GM23338 (cell line): ENCODE measurements at regions not wholly inside any gene's neighbourhood (a gene's known extent, or its start where the extent isn't known, plus 50 kb on each side); places are given as distances from the start of the nearest gene placed in this dataset.

ENCODE experiments used
- ATAC-seq: fragments of 200-7000 bp; cut with Tn5 transposase; 3 replicates; pipeline ENCODE4 v1.9.1; 2020
- DNase-seq: peaks from one replicate; pipeline ENCODE4 v3.0.0-alpha.2; 2015; ENCODE audit warnings: low spot score
- H2AFZ ChIP-seq: fragments of 200-600 bp; sonication (generic); 2 replicates; pipeline ENCODE4 v1.8.0; 2016; ENCODE audit warnings: antibody characterized with exemption, mild to moderate bottlenecking, moderate library complexity
- H3F3A ChIP-seq: fragments of 200-600 bp; sonication (generic); replicated peaks from 2 replicates; pipeline ENCODE4 v1.8.0; 2017; ENCODE audit warnings: antibody characterized with exemption, mixed run types, low read depth
- H3K27ac ChIP-seq: fragments of 200-600 bp; sonication (generic); 2 replicates; pipeline ENCODE4 v1.6.1; 2016; ENCODE audit warnings: low read depth
- H3K27me3 ChIP-seq: fragments of 200-600 bp; sonication (generic); 2 replicates; pipeline ENCODE4 v1.8.0; 2016; ENCODE audit warnings: mild to moderate bottlenecking, mixed run types, moderate library complexity; ENCODE audit not compliant: insufficient read depth
- H3K36me3 ChIP-seq: fragments of 200-600 bp; sonication (generic); 2 replicates; pipeline ENCODE4 v1.8.0; 2016; ENCODE audit warnings: mild to moderate bottlenecking; ENCODE audit not compliant: insufficient read depth
- H3K4me1 ChIP-seq: fragments of 200-600 bp; sonication (generic); 2 replicates; pipeline ENCODE4 v1.8.0; 2016; ENCODE audit warnings: mild to moderate bottlenecking, moderate library complexity; ENCODE audit not compliant: insufficient read depth
- H3K4me2 ChIP-seq: fragments of 200-600 bp; sonication (generic); 2 replicates; pipeline ENCODE4 v1.7.1; 2017; ENCODE audit warnings: mixed run types
- H3K4me3 ChIP-seq: fragments of 200-600 bp; sonication (generic); 2 replicates; pipeline ENCODE4 v1.6.1; 2016; ENCODE audit warnings: mixed run types
- H3K79me2 ChIP-seq: fragments of 200-600 bp; sonication (generic); replicated peaks from 2 replicates; pipeline ENCODE4 v1.8.0; 2017; ENCODE audit warnings: mild to moderate bottlenecking; ENCODE audit not compliant: insufficient read depth
- H3K9me2 ChIP-seq: fragments of 200-600 bp; sonication (generic); 2 replicates; pipeline ENCODE4 v1.8.0; 2017; ENCODE audit not compliant: insufficient read depth
- H4K20me1 ChIP-seq: fragments of 200-600 bp; sonication (generic); replicated peaks from 2 replicates; pipeline ENCODE4 v1.8.0; 2017; ENCODE audit warnings: mild to moderate bottlenecking; ENCODE audit not compliant: insufficient read depth
- H3K27ac Mint-ChIP-seq: 2 replicates; pipeline ENCODE4 v1.8.0; 2020; ENCODE audit warnings: inconsistent platforms, mild to moderate bottlenecking, moderate library complexity, mixed read lengths
- H3K27me3 Mint-ChIP-seq: 3 replicates; pipeline ENCODE4 v1.8.0; 2022; ENCODE audit warnings: low read depth, mild to moderate bottlenecking, moderate library complexity, mixed read lengths, inconsistent platforms; ENCODE audit not compliant: insufficient read depth, poor library complexity
- H3K36me3 Mint-ChIP-seq: 3 replicates; pipeline ENCODE4 v1.8.0; 2021; ENCODE audit warnings: low read depth, mild to moderate bottlenecking, inconsistent platforms, moderate library complexity, mixed read lengths
- H3K4me1 Mint-ChIP-seq: 3 replicates; pipeline ENCODE4 v1.8.0; 2020; ENCODE audit warnings: mild to moderate bottlenecking, inconsistent platforms, mixed read lengths
- H3K4me3 Mint-ChIP-seq: 3 replicates; pipeline ENCODE4 v1.8.0; 2021; ENCODE audit warnings: moderate library complexity, mild to moderate bottlenecking, inconsistent platforms, mixed read lengths
- H3K9me3 Mint-ChIP-seq: 3 replicates; pipeline ENCODE4 v1.8.0; 2020; ENCODE audit warnings: moderate library complexity, mild to moderate bottlenecking, inconsistent platforms, mixed read lengths
- ETS1 ChIP-seq: IDR thresholded peaks from 2 replicates; pipeline ENCODE4 v1.6.1; 2016; ENCODE audit warnings: antibody characterized with exemption
- EZH2 ChIP-seq: fragments of 200-600 bp; sonication (generic); IDR thresholded peaks from one replicate; pipeline ENCODE4 v1.8.0; 2017; ENCODE audit warnings: antibody characterized with exemption, mild to moderate bottlenecking, low read depth; ENCODE audit not compliant: unreplicated experiment
- JUNB ChIP-seq: IDR thresholded peaks from one replicate; pipeline ENCODE4 v1.6.1; 2016; ENCODE audit warnings: antibody characterized with exemption; ENCODE audit not compliant: unreplicated experiment
- POLR2AphosphoS5 ChIP-seq: IDR thresholded peaks from 2 replicates; pipeline ENCODE4 v1.6.1; 2016; ENCODE audit warnings: antibody characterized with exemption, low read depth
- ZNF114 ChIP-seq: fragments of 250-450 bp; sonication (Bioruptor Pico); IDR thresholded peaks from 2 replicates; pipeline ENCODE4 v1.5.0; 2020; ENCODE audit warnings: mild to moderate bottlenecking, moderate library complexity
- ZNF331 ChIP-seq: fragments of 250-450 bp; sonication (Bioruptor Pico); IDR thresholded peaks from 2 replicates; pipeline ENCODE4 v1.5.0; 2020; ENCODE audit warnings: low read depth, mild to moderate bottlenecking, moderate library complexity
- ZNF462 ChIP-seq: fragments of 250-450 bp; sonication (Bioruptor Pico); IDR thresholded peaks from 2 replicates; pipeline ENCODE4 v1.5.0; 2020; ENCODE audit warnings: mild to moderate bottlenecking, moderate library complexity
- TF ChIP-seq, protein P1 (sequence below), 2 experiments: fragments of 200-600 bp in 1 of 2; sonication (generic) in 1 of 2; conservative IDR thresholded peaks; 2 replicates each; pipeline versions ENCODE4 v1.5.1 to v1.6.1; 2016 to 2017; ENCODE audit warnings: antibody characterized with exemption in 2 of 2, low read depth in 2 of 2, mild to moderate bottlenecking in 2 of 2, moderate library complexity in 1 of 2
- TF ChIP-seq, protein P2 (sequence below): IDR thresholded peaks from one replicate; pipeline ENCODE4 v1.6.1; 2018; ENCODE audit warnings: antibody characterized with exemption; ENCODE audit not compliant: unreplicated experiment

DNA sequence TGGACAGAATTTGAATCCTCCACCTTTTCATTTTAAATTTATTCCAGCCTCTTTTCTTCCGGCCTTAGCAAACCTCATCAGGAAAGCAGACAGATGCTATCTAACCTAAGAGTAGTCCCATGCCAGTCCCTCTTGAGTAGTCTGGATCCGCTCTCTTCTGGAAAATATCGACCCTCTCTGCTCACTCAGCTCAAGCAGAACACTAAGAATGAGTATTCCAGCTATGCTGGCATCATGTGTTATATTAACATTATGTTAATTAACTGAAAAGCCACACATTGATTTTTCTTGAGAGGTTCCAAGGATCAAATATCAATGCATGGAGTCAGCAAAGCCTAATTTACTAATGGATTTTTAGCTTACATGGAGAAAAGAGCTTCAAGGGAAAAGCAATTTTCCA, 161.4 kb downstream of the ID4 start:
- no peaks in the 10 kb centered on the region for H3K36me3 Mint-ChIP-seq
- no peak for ATAC-seq
- H3K9me3 Mint-ChIP-seq: peaks cover 3% of the 10 kb centered on the region; the same call in 1 of the 3 replicates
- no peaks in the 10 kb centered on the region for H3K27me3 ChIP-seq
- H3K4me3 Mint-ChIP-seq: no peak overlapping the region
- no peak overlapping the region for H3K4me3 ChIP-seq
- no peak overlapping the region for H2AFZ ChIP-seq
- H3F3A ChIP-seq: no peaks in the 10 kb centered on the region
- H3K4me1 ChIP-seq: no peaks in the 10 kb centered on the region; the same call in 1 of the 2 replicates
- no peak overlapping the region for H3K27ac ChIP-seq
- peaks cover 10% of the 10 kb centered on the region for H3K4me1 Mint-ChIP-seq
- H3K27me3 Mint-ChIP-seq: no peaks in the 10 kb centered on the region
- H3K4me2 ChIP-seq: no peak overlapping the region
- no peaks in the 10 kb centered on the region for H3K36me3 ChIP-seq
- H3K27ac Mint-ChIP-seq: no peak overlapping the region
- DNase-seq: no peak
- no peaks in the 10 kb centered on the region for H4K20me1 ChIP-seq
- peaks cover 12% of the 10 kb centered on the region; the same call in 1 of the 2 replicates for H3K9me2 ChIP-seq
- no peaks in the 10 kb centered on the region for H3K79me2 ChIP-seq
- TF ChIP-seq EZH2: no peak
- no peak for TF ChIP-seq POLR2AphosphoS5
- TF ChIP-seq ZNF114 (CRISPR knock-in tag): no peak
- no peak for TF ChIP-seq ETS1
- TF ChIP-seq, protein P1, sequence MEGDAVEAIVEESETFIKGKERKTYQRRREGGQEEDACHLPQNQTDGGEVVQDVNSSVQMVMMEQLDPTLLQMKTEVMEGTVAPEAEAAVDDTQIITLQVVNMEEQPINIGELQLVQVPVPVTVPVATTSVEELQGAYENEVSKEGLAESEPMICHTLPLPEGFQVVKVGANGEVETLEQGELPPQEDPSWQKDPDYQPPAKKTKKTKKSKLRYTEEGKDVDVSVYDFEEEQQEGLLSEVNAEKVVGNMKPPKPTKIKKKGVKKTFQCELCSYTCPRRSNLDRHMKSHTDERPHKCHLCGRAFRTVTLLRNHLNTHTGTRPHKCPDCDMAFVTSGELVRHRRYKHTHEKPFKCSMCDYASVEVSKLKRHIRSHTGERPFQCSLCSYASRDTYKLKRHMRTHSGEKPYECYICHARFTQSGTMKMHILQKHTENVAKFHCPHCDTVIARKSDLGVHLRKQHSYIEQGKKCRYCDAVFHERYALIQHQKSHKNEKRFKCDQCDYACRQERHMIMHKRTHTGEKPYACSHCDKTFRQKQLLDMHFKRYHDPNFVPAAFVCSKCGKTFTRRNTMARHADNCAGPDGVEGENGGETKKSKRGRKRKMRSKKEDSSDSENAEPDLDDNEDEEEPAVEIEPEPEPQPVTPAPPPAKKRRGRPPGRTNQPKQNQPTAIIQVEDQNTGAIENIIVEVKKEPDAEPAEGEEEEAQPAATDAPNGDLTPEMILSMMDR (conservative IDR thresholded peaks at IDR 0.05; ENCODE audit: low read depth in 2 of 2): no peak
- TF ChIP-seq ZNF331 (CRISPR knock-in tag): no peak
- TF ChIP-seq, protein P2, sequence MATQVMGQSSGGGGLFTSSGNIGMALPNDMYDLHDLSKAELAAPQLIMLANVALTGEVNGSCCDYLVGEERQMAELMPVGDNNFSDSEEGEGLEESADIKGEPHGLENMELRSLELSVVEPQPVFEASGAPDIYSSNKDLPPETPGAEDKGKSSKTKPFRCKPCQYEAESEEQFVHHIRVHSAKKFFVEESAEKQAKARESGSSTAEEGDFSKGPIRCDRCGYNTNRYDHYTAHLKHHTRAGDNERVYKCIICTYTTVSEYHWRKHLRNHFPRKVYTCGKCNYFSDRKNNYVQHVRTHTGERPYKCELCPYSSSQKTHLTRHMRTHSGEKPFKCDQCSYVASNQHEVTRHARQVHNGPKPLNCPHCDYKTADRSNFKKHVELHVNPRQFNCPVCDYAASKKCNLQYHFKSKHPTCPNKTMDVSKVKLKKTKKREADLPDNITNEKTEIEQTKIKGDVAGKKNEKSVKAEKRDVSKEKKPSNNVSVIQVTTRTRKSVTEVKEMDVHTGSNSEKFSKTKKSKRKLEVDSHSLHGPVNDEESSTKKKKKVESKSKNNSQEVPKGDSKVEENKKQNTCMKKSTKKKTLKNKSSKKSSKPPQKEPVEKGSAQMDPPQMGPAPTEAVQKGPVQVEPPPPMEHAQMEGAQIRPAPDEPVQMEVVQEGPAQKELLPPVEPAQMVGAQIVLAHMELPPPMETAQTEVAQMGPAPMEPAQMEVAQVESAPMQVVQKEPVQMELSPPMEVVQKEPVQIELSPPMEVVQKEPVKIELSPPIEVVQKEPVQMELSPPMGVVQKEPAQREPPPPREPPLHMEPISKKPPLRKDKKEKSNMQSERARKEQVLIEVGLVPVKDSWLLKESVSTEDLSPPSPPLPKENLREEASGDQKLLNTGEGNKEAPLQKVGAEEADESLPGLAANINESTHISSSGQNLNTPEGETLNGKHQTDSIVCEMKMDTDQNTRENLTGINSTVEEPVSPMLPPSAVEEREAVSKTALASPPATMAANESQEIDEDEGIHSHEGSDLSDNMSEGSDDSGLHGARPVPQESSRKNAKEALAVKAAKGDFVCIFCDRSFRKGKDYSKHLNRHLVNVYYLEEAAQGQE: no peak
- no peak for TF ChIP-seq ZNF462 (CRISPR knock-in tag)
- TF ChIP-seq JUNB: no peak
